Activated CD4-positive, CD25-positive, alpha-beta regulatory T cell treated with anti-CD3 and anti-CD28 coated beads, Interleukin-2, amount 50 U/mL, for 24 hours (primary cell): ENCODE measurements at regions not wholly inside any gene's neighbourhood (a gene's known extent, or its start where the extent isn't known, plus 50 kb on each side); places are given as distances from the start of the nearest gene placed in this dataset.

ENCODE experiments used
- ATAC-seq, 2 donors: fragments of 150-1000 bp; cut with Tn5 transposase; one replicate each; pipeline ENCODE4 v1.10.0; 2021; ENCODE audit warnings: mild to moderate bottlenecking in 1 of 2, moderate library complexity in 1 of 2

DNA sequence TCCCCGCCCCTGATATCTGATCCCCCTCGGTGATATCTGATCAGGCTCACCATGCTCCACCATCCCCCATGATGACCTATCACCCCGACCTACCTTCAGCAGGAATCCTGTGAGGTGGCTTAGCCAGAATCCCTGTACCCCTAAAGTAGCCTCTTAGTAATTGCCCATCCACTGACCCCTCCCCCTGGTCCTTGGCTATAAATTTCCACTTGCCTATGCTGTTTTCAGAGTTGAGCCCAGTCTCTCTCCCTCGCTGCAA lies 177.5 kb upstream of the GGTLC1 start:
- no peak for ATAC-seq

DNA sequence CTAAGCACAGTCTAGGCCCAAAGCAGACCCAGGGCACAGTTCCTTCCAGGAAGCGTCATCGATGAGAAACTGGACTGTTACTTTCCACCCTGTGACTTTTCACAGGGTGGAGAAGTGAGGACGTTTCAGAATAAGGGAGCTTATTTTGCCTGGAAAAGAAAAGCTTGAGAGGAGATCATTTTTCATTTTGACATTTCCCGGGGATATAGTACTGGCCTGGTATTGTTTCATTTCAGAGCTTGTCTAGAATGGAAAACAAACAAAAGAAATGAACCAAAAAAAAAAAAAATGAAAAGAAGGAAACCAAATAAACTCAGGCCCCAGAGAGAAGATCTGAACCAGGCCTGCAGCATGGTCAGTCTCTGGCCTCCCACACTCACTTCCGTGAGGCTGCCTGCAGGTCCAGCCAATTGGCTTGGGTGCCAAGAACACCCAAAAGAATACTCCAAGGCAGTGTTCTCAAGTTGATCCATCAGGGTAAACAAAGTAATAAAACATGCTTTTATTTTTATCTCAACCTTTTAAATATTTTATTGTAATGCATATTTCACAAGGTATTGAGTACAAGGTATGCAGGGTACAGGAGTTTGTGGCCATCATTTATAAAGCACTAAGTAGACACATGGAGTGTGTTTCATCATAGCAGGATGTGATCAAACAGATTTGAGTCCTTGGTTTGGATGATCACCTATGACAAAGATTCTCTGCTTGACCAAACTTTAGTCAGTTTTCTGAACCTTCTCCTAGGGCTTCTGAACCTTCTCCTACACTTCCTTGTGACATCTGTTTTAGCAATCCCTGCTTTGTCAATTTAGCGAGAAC lies 176.9 kb upstream of the GGTLC1 start:
- no peak for ATAC-seq

DNA sequence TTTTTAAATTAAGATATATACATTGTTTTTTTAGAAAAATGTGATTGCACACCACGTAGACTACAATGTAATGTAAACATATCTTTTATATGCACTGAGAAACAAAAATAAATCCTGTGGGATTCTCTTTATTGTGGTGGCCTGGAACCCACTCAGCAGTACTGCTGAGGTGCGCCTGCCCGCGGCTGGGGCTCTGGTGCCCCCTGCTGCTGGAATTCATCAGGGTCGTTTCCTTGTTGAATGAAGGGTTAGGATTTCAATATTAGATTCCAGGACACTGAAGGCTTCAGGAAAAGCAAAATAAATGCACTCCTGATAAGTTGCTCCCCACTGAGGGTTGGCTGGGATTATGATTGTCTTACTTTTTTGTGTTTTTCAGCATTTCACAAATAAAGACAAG lies 175.8 kb upstream of the GGTLC1 start:
- no peak for ATAC-seq

DNA sequence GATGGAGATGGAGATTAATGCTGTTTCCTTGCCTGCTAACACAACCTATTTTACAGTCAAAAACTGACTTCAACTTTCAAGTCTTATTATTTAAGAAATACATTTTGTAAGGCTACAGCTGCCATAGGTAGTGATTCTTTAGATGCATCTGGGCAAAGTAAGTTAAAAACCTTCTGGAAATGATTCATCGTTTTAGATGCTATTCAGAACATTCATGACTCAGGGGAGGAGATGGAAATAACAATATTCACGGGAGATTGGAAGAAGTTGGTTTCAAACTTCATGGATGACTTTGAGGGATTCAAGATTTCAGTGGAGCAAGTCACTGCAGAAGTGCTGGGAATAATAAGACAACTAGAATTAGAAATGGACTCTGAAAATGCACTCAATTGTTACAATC lies 174.9 kb upstream of the GGTLC1 start:
- no peak for ATAC-seq

- ATAC-seq, result no peak
These were observed 172.1 kb upstream of the GGTLC1 start for GRCh38 chr20:24160563-24161281.

DNA sequence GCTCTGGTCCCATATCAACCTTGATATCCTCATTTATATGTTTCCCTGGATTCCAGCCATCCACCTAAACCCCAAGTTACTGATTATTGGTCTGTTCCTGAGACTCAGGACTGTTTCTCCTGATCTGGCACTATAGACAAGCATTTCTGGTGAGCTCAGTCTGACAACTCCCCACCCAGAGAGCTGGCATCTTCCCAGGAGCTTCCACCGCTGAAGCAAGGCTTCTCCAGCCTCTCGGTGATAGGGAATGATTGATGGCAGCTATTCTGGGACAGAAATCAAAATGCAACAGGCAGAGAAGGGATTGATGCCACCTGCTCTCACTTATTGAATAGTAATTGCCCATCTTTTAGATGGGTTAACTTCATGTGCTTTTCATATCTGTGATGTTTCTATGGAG lies 169.7 kb upstream of the GGTLC1 start:
- ATAC-seq, result no peak

- ATAC-seq, result no peak
These were observed 168.6 kb upstream of the GGTLC1 start for GRCh38 chr20:24157213-24157612.

GRCh38 chr20:24153101-24154040 lies 164.8 kb upstream of the GGTLC1 start:
- ATAC-seq, result no peak

DNA sequence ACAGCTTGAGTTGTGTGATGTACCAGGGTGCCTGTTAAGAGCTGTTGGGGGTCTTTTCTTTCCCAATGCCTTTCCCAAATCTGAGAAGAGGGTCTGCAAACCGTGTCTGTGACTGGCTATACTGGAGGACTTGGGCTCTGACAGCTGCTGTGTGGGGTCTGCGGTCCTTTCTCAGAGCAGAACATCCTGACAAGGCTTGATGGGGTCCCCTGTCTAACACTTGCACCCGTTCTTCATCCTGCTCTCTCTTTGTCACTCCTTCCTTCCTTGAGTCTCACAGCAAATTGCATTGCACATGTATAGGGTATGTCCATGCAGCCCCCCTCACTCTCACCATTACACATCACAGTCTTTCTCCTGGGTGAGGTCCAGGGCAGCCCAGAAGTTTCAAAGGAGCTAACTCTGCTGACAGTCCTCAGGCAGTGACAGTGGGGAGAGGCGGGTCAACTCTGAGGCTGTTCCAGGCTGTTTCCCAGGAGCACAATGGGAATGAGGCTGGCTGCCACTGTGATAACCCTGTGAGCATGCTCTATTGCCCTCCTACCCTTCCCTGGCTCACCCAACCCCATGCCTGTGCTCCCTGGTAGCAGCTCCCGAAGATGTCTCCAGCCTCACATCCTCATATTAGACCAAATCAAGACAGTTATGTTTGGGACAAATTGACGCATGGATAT lies 163.2 kb upstream of the GGTLC1 start:
- ATAC-seq, result no peak

DNA sequence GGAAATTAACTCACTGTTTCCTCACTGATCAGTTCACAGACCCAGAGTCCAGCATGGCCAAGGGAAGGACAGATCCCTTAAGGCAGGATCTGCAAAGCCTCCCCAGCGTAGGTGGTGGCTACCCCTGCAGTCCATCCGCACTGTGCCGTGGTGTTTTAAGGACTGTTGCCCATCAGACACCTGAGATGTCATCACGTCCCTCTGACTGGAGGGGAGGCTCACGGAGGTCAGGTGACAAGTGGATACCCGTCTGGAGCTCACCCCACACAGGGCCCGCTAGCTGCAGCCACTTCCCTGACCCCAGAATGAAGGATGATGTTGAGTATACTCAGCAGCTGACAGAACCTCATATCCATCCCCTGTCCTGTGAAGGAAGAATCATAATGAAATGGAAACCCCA lies 161.8 kb upstream of the GGTLC1 start:
- no peak for ATAC-seq

DNA sequence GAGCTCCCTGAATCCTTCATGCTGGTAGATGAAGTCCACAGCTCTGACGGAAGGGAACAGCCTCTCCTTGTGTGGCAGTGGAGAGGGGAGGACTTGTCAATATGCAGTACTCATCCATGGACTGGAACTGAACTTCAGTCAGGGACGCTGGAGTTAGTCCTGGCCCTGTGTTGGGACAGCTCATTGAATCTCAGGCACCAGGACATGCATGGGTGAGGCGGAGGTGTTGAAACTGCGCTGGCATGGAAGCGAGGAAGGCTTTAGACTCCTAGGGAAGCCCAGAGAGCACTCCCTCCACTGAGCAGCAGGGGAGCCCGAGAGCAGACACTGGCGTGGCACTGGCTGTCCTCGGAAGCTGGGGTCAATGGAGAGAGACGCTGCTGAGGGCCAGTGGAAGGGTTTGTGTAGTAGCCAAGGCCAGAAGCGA lies 161.3 kb upstream of the GGTLC1 start:
- ATAC-seq, result no peak

GRCh38 chr20:24149175-24149574 lies 160.6 kb upstream of the GGTLC1 start:
- no peak for ATAC-seq

- ATAC-seq, result no peak
These were observed 159.8 kb upstream of the GGTLC1 start for GRCh38 chr20:24148372-24148771.

GRCh38 chr20:24147961-24148360 lies 159.4 kb upstream of the GGTLC1 start:
- no peak for ATAC-seq

DNA sequence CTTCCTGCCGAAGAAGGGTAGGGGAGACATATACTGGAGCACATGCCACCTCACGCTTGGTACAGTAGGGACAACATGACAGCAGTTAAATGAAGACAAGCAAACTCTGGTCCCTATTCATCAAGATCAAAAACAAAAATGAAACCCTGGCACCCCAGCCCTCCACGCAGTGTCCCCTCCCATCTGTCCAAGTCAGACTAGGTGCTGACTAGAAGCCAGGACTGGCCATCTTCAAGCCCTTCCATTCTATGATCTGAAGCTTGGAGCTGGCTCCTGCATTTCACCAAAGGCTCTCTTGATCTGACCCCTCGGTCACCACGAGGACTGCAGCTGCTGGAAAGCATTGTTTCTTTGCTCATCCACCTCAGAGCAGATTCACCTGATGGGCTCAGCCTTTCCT lies 158.9 kb upstream of the GGTLC1 start:
- ATAC-seq, result no peak

DNA sequence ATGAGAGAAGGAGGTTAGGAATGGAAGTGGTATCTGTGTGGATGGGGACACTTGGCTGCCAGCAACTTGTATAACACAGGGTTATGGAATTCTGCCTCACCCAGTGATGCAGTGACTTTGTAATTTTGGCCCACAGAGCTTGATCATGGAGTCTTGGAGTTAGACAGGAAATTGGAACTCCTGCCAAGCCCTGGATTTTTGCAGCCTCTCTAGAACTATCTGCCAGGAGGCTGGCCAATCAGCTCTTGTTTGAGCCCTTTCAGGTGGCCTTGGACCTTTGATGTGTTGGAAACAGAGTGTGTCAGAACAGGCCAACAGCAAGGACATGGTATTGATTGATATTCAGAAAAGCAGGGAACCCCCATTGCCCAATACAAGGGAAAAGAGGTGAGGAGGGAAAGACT lies 157.7 kb upstream of the GGTLC1 start:
- ATAC-seq, result no peak

DNA sequence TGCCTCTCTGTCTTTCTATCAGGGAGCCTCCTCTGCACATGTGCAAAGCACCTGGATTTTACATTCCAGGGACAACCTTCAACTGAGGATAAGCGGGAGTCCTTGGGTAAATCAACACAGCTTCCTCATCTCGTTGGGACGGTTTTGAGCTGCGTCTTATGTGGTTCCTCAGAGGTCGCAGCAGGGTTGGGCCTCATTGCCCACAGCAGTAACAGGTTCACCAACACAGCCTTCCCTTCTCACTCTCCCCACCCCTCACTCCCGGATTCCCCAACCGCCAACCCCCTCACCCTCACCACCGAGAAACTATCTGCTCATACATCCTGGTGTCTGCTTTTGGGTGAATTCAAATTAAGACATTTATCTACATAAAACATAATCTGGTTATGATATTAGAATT lies 155.8 kb upstream of the GGTLC1 start:
- ATAC-seq, result no peak

DNA sequence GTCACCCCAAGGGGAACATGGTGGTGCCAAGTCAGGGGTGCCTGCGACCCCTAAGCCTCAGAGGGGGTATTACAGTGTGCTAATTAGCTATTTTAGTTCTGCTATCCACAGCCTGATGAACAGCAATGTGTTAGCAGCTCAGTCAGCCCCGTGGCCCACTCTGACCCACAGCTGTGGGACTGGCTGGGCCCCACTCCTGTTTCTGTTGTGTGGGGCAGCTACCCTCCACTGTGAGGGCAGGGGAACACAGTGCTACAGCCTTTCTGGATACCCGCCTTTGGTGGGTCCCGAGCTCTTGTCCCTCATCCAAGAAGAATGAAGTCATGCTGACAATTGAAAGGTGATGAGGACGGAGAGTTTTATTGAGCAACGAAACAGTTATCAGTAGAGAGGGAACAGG lies 152.5 kb upstream of the GGTLC1 start:
- ATAC-seq, result no peak

DNA sequence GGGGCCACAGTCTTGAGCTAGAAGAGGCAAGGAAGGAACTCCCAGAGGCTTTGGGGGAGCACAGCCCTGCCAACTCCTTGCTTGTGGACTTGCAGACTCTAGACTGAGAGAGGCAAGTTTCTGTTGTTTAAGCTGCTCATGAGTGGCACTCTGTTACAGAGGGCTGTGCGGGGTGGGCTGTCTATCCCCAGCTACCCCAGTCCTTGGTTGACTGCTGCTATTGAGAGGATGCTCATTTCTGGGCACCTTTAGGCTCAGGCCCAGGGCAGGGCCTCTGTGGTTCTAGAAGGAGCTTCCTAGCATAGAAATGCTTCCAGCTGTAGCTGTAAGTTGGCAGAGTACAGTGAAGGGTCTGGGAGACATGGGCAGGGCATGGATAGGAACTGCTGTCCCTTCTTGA lies 151.3 kb upstream of the GGTLC1 start:
- no peak for ATAC-seq

- ATAC-seq, result no peak
These were observed 150.4 kb upstream of the GGTLC1 start for GRCh38 chr20:24138951-24139350.

DNA sequence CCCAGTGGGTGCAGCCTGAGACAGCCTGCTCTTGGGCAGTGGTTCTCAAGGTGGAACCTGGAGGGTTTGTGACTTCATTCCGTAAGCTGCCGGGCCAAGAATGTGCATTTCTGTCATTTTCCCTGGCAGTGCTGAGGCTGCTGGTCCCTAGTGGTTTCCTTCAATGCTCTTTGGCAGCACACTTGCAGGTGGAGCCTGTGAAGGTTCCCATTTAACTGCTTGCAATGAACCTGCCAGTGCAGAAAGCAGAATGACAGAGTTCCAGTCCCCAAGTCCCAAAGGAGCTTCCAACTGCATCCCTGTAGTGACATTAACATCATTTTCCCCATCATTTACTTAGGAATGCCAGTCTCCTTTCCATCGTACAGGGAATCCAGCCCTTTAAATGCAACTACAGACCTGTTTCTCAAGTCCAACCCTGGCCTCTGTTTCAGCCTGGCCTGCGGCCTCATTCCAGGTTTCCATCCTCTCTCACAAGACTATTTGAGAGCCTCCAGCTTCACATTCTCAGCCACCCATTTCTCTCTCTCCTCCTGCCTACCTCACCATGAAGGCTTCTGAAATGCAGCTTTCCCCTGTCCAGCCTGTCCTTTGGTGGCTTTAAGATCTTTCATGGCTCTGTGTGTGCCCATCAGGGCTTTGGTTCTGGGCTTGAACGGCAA lies 149.7 kb upstream of the GGTLC1 start:
- ATAC-seq, result no peak

GRCh38 chr20:24136659-24137246 lies 148.2 kb upstream of the GGTLC1 start:
- ATAC-seq, result no peak
